ENCODE measurements at regions not wholly inside any gene's neighbourhood (a gene's known extent, or its start where the extent isn't known, plus 50 kb on each side); places are given as distances from the start of the nearest gene placed in this dataset.

GRCh38 chr20:24769878-24770627 is 179.0 kb upstream of the CST7 start:
- TF ChIP-seq CTCF (IDR thresholded peaks at IDR 0.05) (no peak), EP300 (IDR thresholded peaks at IDR 0.05) (no peak), POLR2A (IDR thresholded peaks at IDR 0.05) (no peak)

Measured in ovary (tissue), 3 donors.